Hematopoietic multipotent progenitor cell treated with erythropoietin and hydrocortisone succinate and interleukin-3 and kit ligand, for 15 days (in vitro differentiated cells): ENCODE measurements at regions not wholly inside any gene's neighbourhood (a gene's known extent, or its start where the extent isn't known, plus 50 kb on each side); places are given as distances from the start of the nearest gene placed in this dataset.

ENCODE experiments used
- DNase-seq: peaks from one replicate; pipeline ENCODE4 v3.0.0-alpha.2; 2015; ENCODE audit warnings: low spot score

- DNase-seq, result no peak
Measured at GRCh38 chr13:76198568-76199163, 562.5 kb downstream of the LMO7 start.

- no peak for DNase-seq
Measured at GRCh38 chr13:76189882-76190519, 553.9 kb downstream of the LMO7 start.

DNA sequence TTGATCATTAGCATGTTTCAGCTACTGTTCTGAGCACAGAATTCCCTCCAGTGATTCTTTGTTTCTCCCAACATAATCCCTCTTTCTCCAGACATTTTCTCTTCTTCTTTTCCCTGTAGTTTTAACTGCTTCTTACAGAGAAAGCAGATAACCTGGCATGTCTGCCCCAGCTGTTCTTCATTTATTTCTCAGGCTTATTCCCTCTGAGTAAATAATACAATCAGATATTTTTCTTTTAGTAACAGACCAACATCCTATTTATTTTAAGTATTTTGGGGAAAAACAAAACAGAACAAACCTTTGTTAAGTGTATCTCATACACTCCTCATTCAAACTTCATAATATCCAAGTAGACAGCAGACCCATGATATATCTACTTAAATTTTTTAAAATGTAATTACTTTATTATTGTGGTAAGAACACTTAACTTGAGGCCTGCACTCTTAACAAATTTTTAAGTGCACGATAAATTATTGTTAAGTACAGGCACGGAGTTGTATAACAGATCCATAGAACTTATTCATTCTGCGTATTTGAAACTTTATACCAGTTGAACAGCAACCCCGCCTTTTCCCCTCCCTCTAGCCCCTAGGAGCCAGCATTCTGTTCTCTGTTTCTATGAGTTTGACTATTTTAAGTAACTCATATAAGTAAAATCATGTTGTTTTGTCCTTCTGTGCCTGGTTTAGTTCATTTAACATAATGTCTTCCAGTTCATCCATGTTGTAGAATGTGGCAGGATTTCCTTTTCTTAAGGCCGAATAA, 540.0 kb downstream of the LMO7 start:
- DNase-seq, result no peak

DNA sequence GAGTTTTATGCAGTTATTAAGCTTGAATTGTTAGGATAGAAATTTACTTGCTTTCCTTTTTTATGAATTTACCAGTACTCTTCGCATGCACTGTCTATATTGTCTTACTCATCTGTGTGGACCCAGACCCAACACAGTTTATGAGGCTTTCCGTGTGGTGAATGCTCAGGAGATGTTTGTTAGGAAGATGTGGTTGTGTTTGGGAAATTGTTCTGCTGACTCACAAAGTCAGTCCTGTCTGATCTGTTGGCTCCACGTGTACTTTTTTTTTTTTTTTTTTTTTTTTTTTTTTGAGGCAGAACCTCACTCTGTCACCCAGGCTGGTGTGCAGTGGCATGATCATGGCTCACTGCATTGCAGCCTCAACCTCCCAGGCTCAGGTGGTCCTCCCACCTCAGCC, 532.5 kb downstream of the LMO7 start:
- DNase-seq, result no peak

DNA sequence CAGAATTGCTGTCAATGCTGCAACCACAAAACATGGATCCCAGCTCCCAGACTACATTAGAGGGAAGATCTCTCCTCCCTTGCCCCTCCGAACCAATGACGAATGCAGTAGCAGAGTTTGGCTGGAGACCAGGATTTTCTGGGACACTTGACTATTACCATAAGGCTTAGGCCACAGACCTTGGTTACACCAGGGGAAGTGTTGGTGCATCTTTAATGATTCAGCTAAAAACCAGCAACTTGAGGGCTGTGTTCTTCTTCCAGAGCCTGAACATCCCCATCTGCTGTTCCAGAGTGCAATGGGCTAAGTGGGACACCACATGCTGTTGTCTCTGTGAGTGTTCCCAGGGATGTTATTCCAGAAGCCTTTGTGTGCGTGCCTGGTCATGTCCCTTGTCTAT, 528.2 kb downstream of the LMO7 start:
- DNase-seq, result no peak

GRCh38 chr13:76163761-76164160, 527.6 kb downstream of the LMO7 start:
- no peak for DNase-seq

GRCh38 chr13:76160961-76161925, 525.1 kb downstream of the LMO7 start:
- DNase-seq, result no peak

GRCh38 chr13:76160506-76160905, 524.4 kb downstream of the LMO7 start:
- no peak for DNase-seq

DNA sequence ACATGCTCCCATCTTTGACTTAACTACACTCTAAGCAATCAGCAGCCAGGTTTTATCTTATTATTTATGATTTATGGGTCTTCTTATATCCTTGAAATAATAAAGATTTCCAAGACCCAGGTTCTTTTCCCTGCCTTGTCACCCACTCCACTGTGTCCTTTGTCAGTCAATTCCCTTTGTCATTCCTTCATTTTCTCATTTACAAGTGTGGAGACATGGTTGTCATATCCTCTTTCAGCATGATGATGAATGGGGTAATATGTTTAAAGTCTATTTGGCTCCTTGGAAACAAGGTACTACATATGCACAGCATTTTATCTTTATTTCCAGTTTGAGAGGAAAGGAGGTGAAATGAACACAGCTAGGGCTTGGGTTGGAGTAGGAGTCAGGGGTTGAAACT, 521.8 kb downstream of the LMO7 start:
- DNase-seq, result no peak

- no peak for DNase-seq
Measured at GRCh38 chr13:76153239-76153638, 517.1 kb downstream of the LMO7 start.

GRCh38 chr13:76148926-76149325, 512.8 kb downstream of the LMO7 start:
- DNase-seq, result no peak

DNA sequence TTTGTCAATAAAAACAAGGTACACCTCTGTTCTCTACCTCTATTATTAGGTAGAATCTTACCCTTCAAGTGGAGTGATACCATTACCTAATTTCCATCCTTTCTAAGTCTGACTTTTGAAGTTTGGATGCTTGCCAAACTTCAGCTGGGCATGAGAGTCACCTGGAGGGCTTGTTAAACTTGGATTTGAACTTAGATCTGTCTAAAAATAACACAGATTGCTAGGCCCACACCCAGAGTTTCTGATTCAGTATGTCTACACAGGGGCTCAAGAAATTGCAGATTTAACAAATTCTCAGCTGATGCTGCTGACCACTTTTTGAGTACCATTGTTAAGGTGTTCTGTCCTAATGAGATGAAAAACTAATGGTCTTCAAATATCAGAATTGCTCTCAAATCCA, 512.2 kb downstream of the LMO7 start:
- no peak for DNase-seq

- DNase-seq, result no peak
Measured at GRCh38 chr13:76132532-76132931, 496.4 kb downstream of the LMO7 start.

DNA sequence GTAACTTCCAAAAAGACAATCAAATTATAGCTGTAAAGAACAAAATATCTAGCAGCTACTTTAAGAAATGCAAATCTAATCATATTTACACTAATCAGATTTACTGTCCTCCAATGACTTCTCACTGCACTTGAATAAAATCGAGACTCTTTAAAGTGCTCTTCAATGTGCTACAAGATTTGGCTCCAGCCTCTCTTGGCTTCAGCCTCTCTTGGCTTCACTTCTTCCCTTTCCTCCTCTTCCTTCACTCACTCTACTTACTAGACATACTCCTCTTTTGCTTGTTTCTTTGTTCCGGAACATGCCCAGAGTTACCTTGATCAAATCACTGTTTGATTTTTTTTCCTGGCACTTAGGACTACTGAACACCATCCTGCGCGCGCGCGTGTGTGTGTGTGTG, 495.4 kb downstream of the LMO7 start:
- no peak for DNase-seq

DNA sequence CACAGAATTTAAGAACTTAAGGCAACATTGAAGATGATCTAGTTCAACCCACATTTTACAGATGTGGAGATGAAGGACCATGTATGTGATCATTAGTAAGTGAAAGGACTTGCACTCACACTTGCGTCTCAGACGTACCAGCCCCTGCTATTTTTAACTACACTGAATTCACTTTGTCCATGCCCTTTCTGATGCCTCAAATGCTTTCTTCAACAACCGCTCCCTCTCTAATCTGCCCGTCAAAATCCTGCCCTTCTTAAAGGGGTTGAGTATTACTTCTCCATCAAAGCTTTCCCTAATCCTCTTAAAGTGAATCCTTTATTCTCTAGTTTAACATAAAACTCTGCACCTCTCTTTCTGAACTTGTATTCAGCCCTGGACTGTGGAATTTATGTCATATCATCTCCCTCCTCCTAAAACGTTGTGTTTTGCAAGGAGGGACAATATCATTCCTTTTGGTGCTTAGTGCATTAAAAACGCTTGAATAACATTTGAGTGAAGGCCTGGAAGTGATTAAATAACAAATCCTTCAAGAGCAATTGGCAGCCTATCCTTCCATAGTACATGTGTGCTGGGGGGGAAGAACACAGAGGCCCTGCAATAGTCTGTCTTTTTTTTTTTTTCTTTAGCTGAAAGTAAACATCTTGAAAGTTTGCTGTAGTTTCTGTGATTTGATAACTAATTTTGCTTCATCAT, 493.3 kb downstream of the LMO7 start:
- DNase-seq, result no peak

DNA sequence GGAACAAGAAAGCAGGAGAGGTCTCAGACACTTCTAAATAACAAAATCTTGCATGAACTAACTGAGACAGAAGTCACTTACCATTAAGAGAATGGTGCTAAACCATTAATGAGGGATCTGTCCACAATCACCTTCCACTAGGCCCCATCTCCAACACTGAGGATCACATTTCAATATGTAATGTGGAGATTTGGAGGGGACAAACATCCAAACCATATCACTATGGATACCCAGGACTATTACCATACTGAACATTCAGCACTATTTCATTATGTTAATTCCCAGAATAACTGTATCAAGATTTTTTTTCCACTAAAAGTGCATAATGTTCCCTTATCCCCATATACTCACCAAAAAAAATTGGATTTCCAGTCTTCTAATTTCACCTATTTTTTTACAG, 491.8 kb downstream of the LMO7 start:
- no peak for DNase-seq

- no peak for DNase-seq
Measured at GRCh38 chr13:76123548-76123947, 487.4 kb downstream of the LMO7 start.

DNA sequence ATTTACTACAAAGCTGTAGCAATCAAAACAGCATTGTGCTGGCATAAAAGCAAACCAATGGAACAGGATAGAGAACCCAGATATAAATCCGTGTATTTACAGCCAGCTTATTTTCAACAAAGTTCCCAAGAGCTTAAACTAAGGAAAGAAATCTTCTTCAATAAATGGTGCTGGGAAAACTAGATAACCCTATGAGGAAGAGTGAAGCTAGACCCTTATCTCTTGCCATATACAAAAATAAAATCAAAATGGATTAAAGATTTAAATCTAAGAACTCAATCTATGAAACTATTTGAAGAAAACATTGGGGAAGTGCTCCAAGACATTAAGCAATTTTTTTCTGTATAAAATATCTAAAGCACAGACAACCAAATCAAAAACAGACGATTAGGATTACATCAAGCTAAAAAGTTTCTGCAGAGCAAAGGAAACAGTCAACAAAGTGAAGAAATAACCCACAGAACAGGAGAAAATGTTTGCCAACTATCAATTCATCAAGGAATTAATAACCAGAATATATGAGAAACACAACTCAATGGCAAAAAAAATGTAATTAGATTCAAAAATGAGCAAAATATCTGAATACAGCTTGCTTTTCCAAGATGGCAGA, 480.7 kb downstream of the LMO7 start:
- no peak for DNase-seq

GRCh38 chr13:76106763-76107162, 470.6 kb downstream of the LMO7 start:
- DNase-seq, result no peak

- no peak for DNase-seq
Measured at GRCh38 chr13:76094645-76095044, 458.5 kb downstream of the LMO7 start.

DNA sequence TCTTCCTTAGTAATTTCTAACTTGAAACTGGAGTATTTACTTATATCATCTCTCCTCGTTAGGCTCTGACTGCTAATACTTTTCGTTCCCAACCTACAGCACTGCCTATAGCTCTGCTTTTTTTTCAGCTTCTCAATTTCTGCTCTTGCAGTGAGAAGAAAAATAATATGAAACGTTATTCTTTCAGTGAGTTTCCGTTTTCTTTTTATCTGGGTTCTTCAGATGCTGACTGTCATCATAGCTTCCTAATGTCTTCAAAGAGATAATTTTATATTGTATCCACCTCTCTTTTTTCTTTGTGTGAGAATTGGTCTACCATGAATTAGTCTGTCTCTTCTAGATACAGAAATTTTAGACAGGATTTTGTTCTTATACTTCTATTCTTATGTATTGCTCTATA, 454.9 kb downstream of the LMO7 start:
- DNase-seq, result no peak
